Activated naive CD4-positive, alpha-beta T cell treated with anti-CD3 and anti-CD28 coated beads, Interleukin-2, amount 50 U/mL, for 24 hours (primary cell): ENCODE measurements at regions not wholly inside any gene's neighbourhood (a gene's known extent, or its start where the extent isn't known, plus 50 kb on each side); places are given as distances from the start of the nearest gene placed in this dataset.
"Not testable (repeated sequence)": the region's sequence is repeated elsewhere in the genome, so short reads cannot be mapped to it uniquely, and the experiment has no call there.

Experiments
- H3K27ac Mint-ChIP-seq: one replicate; pipeline ENCODE4 v1.8.0; 2021; ENCODE audit warnings: mild to moderate bottlenecking, mixed read lengths
- H3K27me3 Mint-ChIP-seq: one replicate; pipeline ENCODE4 v1.8.0; 2021; ENCODE audit warnings: mixed read lengths
- H3K36me3 Mint-ChIP-seq: one replicate; pipeline ENCODE4 v1.8.0; 2021; ENCODE audit warnings: mixed read lengths
- H3K4me1 Mint-ChIP-seq: one replicate; pipeline ENCODE4 v1.8.0; 2021; ENCODE audit warnings: mixed read lengths
- H3K4me3 Mint-ChIP-seq: one replicate; pipeline ENCODE4 v1.8.0; 2021; ENCODE audit warnings: mild to moderate bottlenecking, mixed read lengths
- H3K9me3 Mint-ChIP-seq: one replicate; pipeline ENCODE4 v1.8.0; 2021; ENCODE audit warnings: mixed read lengths

- Mint-ChIP-seq H3K4me3 (no peak overlapping the region), H3K9me3 (no peaks in the 10 kb centered on the region), H3K27ac (no peak overlapping the region), H3K36me3 (no peaks in the 10 kb centered on the region), H3K4me1 (no peaks in the 10 kb centered on the region), H3K27me3 (peaks cover 4% of the 10 kb centered on the region)
These were observed 458.3 kb downstream of the MFSD1 start for GRCh38 chr3:159260049-159260662.

- not testable (repeated sequence) for H3K36me3 Mint-ChIP-seq, H3K4me1 Mint-ChIP-seq, H3K27ac Mint-ChIP-seq, H3K4me3 Mint-ChIP-seq, H3K27me3 Mint-ChIP-seq, H3K9me3 Mint-ChIP-seq
These were observed 459.5 kb downstream of the MFSD1 start for GRCh38 chr3:159261333-159261732.

- H3K4me3 Mint-ChIP-seq: no peak overlapping the region
- H3K27ac Mint-ChIP-seq: no peak overlapping the region
- H3K36me3 Mint-ChIP-seq: no peaks in the 10 kb centered on the region
- H3K4me1 Mint-ChIP-seq: no peaks in the 10 kb centered on the region
- H3K27me3 Mint-ChIP-seq: peaks cover 7% of the 10 kb centered on the region
- H3K9me3 Mint-ChIP-seq: no peaks in the 10 kb centered on the region
These were observed 462.1 kb downstream of the MFSD1 start for GRCh38 chr3:159263750-159264553.

GRCh38 chr3:159265705-159266104 is 463.9 kb downstream of the MFSD1 start:
- H3K4me3 Mint-ChIP-seq: no peak overlapping the region
- no peak overlapping the region for H3K27ac Mint-ChIP-seq
- H3K27me3 Mint-ChIP-seq: peaks cover 10% of the 10 kb centered on the region
- H3K9me3 Mint-ChIP-seq: no peaks in the 10 kb centered on the region
- H3K36me3 Mint-ChIP-seq: no peaks in the 10 kb centered on the region
- no peaks in the 10 kb centered on the region for H3K4me1 Mint-ChIP-seq

GRCh38 chr3:159266779-159267178 is 464.9 kb downstream of the MFSD1 start:
- Mint-ChIP-seq H3K4me3 (no peak overlapping the region), H3K4me1 (no peaks in the 10 kb centered on the region), H3K9me3 (no peaks in the 10 kb centered on the region), H3K36me3 (no peaks in the 10 kb centered on the region), H3K27me3 (peaks cover 10% of the 10 kb centered on the region), H3K27ac (no peak overlapping the region)

- H3K9me3 Mint-ChIP-seq: no peaks in the 10 kb centered on the region
- no peaks in the 10 kb centered on the region for H3K36me3 Mint-ChIP-seq
These were observed 470.1 kb downstream of the MFSD1 start for GRCh38 chr3:159271799-159272512.

GRCh38 chr3:159273070-159273469 is 471.2 kb downstream of the MFSD1 start:
- no peaks in the 10 kb centered on the region for H3K4me1 Mint-ChIP-seq
- peaks cover 12% of the 10 kb centered on the region for H3K27me3 Mint-ChIP-seq
- H3K36me3 Mint-ChIP-seq: no peaks in the 10 kb centered on the region

More at GRCh38 chr3:159271799-159272512, 470.1 kb downstream of the MFSD1 start:
- H3K4me1 Mint-ChIP-seq: no peaks in the 10 kb centered on the region
- peaks cover 10% of the 10 kb centered on the region for H3K27me3 Mint-ChIP-seq
- no peak overlapping the region for H3K27ac Mint-ChIP-seq
- no peak overlapping the region for H3K4me3 Mint-ChIP-seq

GRCh38 chr3:159273608-159274007 is 471.8 kb downstream of the MFSD1 start:
- Mint-ChIP-seq H3K4me1 (no peaks in the 10 kb centered on the region), H3K9me3 (no peaks in the 10 kb centered on the region), H3K36me3 (no peaks in the 10 kb centered on the region), H3K27ac (no peak overlapping the region), H3K4me3 (no peak overlapping the region), H3K27me3 (peaks cover 12% of the 10 kb centered on the region)

More at GRCh38 chr3:159273070-159273469, 471.2 kb downstream of the MFSD1 start:
- H3K27ac Mint-ChIP-seq: no peak overlapping the region
- H3K4me3 Mint-ChIP-seq: no peak overlapping the region
- H3K9me3 Mint-ChIP-seq: no peaks in the 10 kb centered on the region

- H3K4me1 Mint-ChIP-seq: no peaks in the 10 kb centered on the region
- H3K4me3 Mint-ChIP-seq: no peak overlapping the region
- H3K27me3 Mint-ChIP-seq: peaks cover 5% of the 10 kb centered on the region
- peaks cover 5% of the 10 kb centered on the region for H3K9me3 Mint-ChIP-seq
- no peaks in the 10 kb centered on the region for H3K36me3 Mint-ChIP-seq
- no peak overlapping the region for H3K27ac Mint-ChIP-seq
These were observed 473.9 kb downstream of the MFSD1 start for GRCh38 chr3:159275741-159276140.

GRCh38 chr3:159277814-159278213 is 476.0 kb downstream of the MFSD1 start:
- H3K4me1 Mint-ChIP-seq: no peaks in the 10 kb centered on the region
- H3K27ac Mint-ChIP-seq: no peak overlapping the region
- peaks cover 5% of the 10 kb centered on the region for H3K9me3 Mint-ChIP-seq
- H3K4me3 Mint-ChIP-seq: no peak overlapping the region
- H3K27me3 Mint-ChIP-seq: peaks cover 2% of the 10 kb centered on the region
- no peaks in the 10 kb centered on the region for H3K36me3 Mint-ChIP-seq

- Mint-ChIP-seq H3K27me3 (peaks cover 2% of the 10 kb centered on the region), H3K4me3 (no peak overlapping the region), H3K36me3 (no peaks in the 10 kb centered on the region), H3K27ac (no peak overlapping the region), H3K4me1 (no peaks in the 10 kb centered on the region), H3K9me3 (peaks cover 5% of the 10 kb centered on the region)
These were observed 478.7 kb downstream of the MFSD1 start for GRCh38 chr3:159280386-159281191.

GRCh38 chr3:159293493-159293892 is 491.6 kb downstream of the MFSD1 start:
- Mint-ChIP-seq H3K9me3 (peaks cover 6% of the 10 kb centered on the region), H3K27me3 (peaks cover 9% of the 10 kb centered on the region), H3K36me3 (no peaks in the 10 kb centered on the region), H3K4me1 (no peaks in the 10 kb centered on the region), H3K4me3 (no peak overlapping the region), H3K27ac (no peak overlapping the region)

GRCh38 chr3:159301961-159302360 is 500.1 kb downstream of the MFSD1 start:
- Mint-ChIP-seq H3K4me1 (no peaks in the 10 kb centered on the region), H3K27ac (no peak overlapping the region), H3K27me3 (no peaks in the 10 kb centered on the region), H3K36me3 (no peaks in the 10 kb centered on the region), H3K9me3 (no peaks in the 10 kb centered on the region), H3K4me3 (no peak overlapping the region)

GRCh38 chr3:159305017-159305416 is 503.2 kb downstream of the MFSD1 start:
- no peaks in the 10 kb centered on the region for H3K9me3 Mint-ChIP-seq
- H3K4me1 Mint-ChIP-seq: no peaks in the 10 kb centered on the region
- H3K36me3 Mint-ChIP-seq: no peaks in the 10 kb centered on the region
- no peaks in the 10 kb centered on the region for H3K27me3 Mint-ChIP-seq
- no peak overlapping the region for H3K27ac Mint-ChIP-seq
- H3K4me3 Mint-ChIP-seq: no peak overlapping the region

GRCh38 chr3:159316706-159317105 is 514.9 kb downstream of the MFSD1 start:
- not testable (repeated sequence) for H3K9me3 Mint-ChIP-seq, H3K27ac Mint-ChIP-seq

More at GRCh38 chr3:159316706-159317105, 514.9 kb downstream of the MFSD1 start:
- H3K36me3 Mint-ChIP-seq, H3K27me3 Mint-ChIP-seq, H3K4me1 Mint-ChIP-seq, H3K4me3 Mint-ChIP-seq: not testable (repeated sequence)
